ENCODE measurements at regions not wholly inside any gene's neighbourhood (a gene's known extent, or its start where the extent isn't known, plus 50 kb on each side); places are given as distances from the start of the nearest gene placed in this dataset.
"Not testable (repeated sequence)": the region's sequence is repeated elsewhere in the genome, so short reads cannot be mapped to it uniquely, and the experiment has no call there.

DNA sequence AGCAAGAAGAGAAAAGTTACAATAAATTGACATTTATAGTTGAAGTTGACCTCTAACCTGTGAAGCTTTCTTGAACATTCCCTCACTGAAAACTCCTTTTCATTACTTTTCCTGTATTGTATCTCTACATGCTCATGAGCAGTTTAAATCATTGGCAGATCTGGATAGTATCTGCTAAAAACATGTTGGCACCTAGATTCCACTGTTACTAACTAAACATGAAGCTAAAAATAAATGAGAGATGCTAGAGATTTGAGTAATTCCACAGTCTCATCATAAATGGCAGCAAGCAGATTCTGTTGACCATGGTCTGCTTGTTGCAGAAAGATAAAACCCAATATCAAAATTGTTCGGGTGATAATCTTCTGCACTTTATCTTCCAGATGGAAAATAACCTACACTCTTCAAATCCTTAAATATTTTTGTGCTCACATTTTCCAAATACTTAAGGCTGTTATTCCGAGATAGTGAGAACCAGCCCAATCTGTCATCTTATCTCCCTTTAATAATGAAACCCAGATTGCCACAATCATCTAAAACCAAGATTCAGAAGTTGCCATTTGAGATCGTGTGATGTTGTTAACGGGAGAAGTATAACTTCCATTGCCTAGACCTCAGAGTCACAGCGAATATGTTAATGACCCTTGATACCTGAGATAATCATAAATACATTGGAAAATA is 171.0 kb upstream of the DAAM1 start:
- ATAC-seq = no peak

DNA sequence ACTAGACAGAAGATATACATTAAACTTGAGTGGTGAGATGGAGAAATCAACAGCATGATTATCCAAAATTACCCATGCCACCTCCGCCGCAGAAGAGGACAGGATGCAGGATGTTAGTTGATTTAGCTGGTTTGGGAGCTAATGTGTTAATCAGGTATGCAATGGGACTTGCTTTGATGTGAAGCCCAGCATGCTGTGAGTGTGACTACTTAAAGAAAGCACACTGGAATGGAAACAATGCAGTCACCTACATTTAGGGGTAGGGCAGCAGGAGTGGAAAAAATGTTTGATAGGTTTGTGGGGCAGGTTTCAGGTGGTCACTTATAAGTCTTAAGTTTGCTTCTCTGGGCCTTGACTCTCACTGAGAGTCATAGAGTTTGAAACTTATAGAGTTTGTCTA is 170.0 kb upstream of the DAAM1 start:
- ATAC-seq = no peak

DNA sequence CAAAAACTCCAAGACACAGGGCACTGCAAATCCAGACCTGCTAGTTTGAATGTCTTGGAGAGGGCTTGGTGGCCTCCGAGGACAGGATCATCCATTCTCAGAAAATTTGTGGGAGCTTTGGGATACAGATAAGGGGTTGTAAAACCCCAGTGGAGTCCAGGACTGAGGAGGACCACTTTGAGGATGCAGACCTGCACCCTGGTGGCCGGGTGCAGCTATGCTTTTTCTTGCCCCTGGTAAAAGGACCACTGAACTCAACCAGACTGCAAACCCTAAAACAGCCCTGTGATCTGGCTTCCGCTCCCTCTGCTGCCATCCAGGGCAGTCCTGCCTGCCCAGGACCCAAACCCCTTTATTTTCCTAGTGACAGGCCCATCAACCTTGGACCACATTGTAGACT is 169.5 kb upstream of the DAAM1 start:
- no peak for ATAC-seq

DNA sequence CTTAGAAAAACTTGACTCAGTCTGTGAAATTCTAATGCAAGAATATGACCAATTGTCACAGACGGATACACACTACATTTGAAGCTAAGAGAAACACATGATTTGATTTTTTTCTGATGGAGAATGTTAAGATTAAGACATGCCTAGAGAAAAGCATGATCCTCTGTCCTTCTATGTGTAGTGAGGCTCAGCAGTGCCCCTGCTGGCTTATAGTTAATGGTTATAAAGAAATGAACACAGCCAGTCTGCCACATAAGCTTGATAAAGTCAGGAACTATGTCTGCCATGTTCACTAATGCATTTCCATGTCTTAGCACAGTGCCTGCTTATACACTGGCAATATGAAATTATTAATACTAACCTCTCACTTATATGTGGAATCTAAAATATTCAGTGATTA is 168.1 kb upstream of the DAAM1 start:
- ATAC-seq = no peak

DNA sequence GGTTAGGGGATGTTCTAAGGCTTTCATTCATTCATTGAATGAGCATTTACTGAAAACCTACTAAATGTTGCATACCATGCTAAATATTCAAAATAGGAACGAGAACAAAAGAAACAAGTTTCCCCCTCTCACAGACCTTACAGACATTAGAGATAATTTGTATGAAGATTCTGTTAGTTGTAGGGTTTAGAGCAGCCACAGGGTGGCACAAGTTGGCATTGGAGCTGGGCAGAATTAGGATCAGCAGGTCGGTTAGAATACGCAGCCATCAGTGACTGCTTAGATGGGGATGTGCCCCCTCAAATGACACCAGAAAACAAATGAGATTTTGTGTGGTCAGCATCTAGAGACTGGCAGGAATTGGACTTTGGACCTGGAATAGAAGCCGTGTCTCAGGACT is 166.3 kb upstream of the DAAM1 start:
- ATAC-seq = no peak

DNA sequence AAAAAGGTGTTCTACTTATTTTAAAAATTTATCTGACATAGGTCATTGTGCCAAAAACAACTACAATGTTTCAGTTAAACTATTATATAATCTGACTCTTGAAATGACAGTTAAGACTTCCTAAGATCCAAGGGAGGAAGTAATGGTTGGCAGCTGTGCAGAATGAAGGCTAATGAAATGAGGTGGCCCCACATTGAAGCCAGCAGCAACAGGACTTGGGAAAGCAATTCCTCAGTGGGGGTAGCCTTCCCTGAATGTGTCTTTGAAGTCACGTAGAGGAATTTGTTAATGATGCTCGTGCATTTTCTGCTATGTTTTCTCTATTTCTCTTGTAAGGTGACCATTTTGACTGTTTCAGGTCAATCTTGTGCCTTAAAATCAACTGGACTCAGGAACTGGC is 162.4 kb upstream of the DAAM1 start:
- no peak for ATAC-seq

DNA sequence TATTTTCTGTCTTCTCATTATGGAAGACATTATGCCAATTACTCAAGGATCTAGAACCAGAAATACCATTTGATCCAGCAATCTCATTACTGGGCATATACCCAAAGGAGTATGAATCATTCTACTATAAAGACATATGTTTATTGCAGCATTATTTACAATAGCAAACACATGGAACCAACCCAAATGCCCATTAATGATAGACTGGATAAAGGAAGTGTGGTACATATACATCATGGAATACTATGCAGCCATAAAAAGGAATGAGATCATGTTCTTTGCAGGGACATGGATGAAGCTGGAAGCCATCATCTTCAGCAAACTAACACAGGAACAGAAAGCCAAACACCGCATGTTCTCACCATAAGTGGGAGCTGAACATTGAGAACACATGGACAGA is 161.8 kb upstream of the DAAM1 start:
- not testable (repeated sequence) for ATAC-seq

DNA sequence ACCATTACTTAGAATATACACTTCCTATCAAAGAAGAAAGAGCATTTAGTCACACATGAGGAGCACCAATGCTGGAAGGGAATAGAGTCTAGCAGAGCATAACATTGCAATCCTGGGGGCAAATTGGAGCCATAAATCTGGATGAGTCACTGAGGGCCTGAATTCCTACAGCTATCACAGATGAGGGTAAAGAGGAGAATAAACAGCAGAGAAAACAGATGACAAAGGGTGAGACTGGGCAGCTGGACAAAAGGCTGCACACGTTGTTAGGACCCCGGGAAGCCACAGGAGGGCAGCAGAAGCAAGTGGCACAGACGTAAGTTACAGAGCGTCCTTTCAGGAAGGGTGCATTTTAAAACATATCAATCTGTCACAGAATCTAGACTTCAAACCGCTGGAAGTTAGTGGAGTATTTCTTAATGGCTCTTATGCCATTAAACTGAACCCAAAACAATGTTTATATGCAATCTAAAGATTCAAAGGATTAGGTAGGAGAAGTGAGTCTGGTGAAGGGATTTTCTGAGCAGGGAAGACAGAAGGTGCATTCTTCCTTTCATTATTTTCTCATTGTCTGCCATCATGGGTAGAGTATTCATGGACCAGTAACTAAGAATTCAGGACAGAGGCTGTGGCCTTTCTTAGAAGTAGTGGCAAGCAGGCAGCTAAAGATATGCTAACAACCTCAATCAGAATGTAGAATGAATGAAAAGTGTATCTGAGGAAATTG is 159.8 kb upstream of the DAAM1 start:
- no peak for ATAC-seq

DNA sequence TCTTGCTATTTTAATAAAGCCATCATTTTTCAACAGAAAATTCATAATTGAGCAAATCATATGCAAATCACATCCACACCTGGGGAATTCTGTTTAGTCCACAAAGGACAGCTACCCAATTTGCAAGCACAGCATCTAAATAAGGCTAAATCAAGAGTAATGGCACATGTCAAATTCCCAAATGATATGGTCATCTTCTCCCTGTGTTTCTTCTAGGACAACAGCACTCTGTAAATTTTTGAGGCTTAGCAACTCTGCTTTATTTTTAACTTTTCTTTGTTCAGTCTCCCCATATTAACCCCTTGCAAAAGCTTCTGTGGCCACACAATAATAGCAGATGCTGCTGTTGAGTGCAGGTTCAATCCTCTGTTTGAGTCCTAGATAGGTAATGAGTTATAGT is 155.6 kb upstream of the DAAM1 start:
- ATAC-seq = no peak

DNA sequence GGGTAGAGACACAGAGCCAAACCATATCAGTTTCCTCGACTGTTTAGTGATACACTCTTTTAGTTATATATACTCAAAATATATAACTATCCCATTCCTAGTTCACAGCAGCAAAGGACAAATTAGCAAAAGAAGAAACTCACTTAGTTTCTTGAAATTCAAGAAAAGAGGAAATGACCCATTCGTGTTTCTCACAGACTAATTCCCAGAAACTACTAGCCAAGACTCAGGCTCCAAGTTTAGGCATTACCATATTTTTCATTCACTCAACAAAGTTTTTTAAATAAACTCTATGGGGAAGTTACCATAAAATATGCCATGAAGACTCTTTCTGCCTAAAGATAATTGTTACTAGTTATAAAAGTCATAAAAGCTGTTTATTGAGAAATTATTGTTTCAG is 152.3 kb upstream of the DAAM1 start:
- ATAC-seq = no peak

DNA sequence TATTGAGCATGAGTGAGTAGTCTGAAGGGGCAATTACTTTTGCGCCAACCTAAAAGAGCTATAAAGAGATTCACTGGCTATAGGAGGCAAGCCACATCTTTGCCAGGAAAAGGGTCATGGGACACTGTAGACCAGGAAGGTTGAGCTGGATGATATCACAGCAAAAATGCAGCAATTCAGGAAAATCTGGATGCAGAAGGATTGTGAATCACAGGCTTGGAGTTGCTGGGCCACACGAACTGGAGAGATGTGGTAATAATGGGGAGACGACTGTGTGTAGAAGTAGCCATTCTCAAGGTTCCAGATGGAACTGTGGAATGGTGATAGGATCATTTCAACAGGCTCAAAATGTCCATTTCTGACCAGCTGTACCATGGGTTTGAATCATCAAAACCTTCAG is 151.4 kb upstream of the DAAM1 start:
- ATAC-seq = no peak

DNA sequence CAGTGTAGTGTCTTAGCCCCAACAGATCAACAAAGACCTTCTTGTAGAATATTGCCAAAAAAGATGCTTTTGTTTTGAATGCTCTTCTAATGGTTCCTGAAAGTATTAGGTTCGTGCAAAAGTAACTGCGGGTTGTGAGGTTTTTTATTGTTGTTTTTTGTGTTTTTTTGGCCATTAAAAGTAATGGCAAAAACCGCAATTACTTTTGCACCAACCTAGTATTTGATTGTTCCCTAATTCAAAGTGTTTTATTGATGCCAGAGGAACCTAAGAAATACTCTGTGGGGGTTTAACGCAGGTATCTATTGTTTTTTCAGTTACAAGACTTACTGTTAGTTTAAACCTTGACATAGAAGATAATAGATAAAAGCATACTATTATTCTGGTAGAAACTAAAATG is 150.8 kb upstream of the DAAM1 start:
- no peak for ATAC-seq

DNA sequence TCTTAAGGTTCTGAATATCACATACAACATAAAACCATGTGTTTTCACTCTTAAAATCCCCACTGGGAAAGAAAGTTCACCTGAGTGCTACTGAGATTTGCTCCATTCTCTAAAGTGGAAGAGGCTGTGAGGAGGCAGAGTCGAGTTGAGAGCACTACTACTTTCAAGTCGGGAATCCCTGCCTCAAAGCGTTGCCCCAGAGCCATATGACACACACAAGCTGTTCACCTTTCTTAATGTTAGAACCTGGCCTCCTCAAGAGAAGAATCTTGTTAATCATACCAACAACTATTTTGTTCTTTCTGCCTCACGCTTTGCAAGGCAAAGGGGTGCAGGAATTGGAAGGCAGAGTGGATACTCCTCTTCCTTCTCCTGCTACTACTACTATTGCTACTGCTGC is 149.7 kb upstream of the DAAM1 start:
- no peak for ATAC-seq

DNA sequence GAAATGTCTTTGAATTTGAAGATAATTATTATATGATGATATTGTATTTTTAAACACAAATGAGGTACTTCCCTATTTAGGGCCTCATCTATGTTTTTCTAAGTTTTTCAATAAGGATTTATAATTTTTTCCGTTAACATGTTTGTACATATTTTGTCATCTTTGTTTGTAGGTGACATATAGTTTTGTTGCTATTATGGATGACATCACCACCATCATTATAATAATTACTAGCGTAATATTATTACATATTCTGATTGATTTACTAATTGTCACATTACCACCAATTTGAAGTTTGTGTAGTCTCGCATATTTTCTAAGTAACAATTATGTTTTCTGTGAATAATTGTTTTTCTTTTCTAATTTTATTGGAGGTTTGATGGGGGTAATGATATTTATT is 147.2 kb upstream of the DAAM1 start:
- no peak for ATAC-seq

DNA sequence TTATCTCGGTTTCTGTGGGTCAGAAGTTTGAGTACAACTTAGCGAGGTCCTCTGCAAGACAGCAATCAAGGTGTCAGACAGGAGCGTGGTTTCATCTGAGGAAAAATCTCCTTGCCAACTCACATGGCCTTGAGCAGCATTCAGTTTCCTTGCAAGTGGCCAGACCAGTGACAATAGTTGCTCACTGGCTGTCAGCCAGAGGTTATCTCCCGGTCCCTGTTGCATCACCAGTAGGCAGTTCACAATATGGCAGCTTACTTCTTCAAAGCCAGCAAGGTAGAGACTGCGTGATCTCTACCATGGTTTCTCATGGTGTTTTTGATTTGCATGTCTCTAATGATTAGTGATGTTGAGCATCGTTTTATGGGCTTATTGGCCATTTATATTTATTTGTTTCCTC is 143.8 kb upstream of the DAAM1 start:
- no peak for ATAC-seq

DNA sequence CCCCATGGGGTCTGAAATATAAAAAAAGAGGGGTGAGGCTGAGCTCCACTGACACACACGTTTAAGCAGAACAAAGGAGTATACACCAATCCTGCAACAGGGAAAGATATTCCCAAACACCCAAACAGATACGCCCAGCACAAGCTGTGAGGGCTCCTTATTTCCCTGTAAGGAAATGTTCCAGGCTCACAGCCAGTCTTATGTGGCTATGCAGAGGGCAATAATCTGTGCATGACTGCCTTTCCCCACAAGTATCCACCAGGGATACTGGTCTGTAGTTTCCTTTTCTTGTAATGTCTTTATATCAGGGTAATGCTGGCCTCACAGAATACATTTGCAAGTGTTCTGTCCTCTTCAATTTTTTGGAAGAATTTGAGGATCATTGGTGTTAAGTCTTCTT is 141.7 kb upstream of the DAAM1 start:
- ATAC-seq = no peak

DNA sequence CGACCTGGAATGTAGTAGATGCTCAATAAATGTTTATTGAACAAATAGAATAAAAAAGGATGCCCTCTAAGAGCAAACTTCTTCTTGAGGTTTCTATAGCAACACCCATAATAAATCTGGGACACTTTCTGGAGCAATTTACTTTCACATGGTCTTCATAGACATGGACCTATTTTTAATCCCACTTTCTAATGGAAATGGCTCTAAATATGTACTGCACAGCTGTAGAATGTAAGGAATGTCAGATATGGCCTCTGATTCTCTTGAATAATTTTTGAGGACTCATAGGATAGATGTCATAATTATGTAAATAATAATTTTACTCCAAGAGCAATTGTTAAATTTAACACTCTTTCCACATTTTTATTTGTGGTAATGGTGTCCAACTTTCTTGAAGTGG is 133.5 kb upstream of the DAAM1 start:
- no peak for ATAC-seq

DNA sequence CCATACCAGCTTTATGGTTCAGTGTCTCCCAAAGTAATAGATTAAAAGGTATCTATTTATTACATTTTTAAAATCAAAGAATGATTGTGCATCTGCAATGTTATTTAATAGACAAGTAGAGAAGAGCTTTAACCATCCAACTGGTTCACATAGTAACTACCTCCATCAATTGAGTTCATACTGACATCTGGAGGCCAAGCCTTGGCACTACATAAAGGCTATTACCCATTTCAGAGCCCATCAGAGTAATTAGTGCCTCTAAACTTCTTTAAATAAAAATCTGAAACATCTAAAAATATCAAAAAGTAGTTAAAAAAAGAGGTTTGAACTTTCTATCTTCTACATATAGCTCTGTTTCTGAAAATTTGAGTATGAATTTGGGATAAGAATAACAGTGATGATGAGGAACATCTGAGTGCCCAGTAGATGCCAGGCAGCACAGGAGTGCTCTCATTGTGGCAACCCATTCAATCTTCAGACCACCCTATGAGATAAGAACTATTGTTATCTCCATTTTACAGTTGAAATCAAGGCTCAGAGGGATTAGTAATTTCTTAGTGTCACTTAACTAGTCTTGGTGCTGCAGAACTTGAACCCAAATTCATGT is 132.9 kb upstream of the DAAM1 start:
- ATAC-seq = no peak

DNA sequence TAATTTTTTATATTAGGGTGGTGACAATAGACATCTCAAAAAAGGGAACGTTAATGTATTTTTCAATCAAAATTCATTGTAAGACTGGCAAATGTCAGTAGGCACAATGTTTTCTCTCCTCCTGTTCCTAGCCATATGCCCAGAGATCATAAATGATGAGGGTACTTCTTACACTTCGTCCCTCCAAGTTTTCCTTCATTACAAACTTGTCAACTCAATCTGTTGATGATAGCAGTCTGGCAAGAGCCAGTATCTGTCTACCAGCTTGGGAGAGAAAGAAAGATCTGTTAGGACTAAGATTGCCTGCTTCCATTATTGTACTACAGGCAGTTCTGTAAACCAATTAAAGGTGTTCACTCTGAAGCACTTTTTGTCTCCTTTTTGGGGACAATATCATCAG is 130.9 kb upstream of the DAAM1 start:
- ATAC-seq = no peak

DNA sequence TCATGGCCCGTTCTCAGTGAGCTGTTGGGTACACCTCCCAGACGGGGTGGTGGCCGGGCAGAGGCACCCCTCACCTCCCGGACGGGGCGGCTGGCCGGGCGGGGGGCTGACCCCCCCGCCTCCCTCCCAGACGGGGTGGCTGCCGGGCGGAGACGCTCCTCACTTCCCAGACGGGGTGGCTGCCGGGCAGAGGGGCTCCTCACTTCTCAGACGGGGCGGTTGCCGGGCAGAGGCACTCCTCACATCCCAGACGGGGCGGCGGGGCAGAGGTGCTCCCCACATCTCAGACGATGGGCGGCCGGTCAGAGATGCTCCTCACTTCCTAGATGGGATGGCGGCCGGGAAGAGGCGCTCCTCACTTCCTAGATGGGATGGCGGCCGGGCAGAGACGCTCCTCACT is 129.7 kb upstream of the DAAM1 start:
- not testable (repeated sequence) for ATAC-seq

DNA sequence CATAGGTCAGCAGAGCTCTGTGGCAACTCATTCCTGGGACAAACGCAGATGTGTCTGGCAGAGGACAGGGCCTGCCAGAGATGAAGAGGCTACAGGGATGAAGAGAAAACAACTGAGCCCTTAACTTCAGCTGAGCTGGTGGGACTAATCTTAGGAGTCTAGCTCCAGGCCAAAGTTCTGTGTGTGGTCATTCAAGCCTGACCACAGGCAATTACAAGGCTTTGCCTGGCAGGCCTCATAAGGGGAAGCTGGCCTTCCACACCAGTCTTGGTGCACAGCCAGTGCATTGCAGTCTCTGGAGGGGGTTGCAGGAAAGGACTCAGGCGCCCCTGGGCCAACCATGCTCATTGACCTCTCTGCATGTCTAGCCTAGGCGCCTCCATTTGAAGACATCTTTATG is 127.6 kb upstream of the DAAM1 start:
- no peak for ATAC-seq

DNA sequence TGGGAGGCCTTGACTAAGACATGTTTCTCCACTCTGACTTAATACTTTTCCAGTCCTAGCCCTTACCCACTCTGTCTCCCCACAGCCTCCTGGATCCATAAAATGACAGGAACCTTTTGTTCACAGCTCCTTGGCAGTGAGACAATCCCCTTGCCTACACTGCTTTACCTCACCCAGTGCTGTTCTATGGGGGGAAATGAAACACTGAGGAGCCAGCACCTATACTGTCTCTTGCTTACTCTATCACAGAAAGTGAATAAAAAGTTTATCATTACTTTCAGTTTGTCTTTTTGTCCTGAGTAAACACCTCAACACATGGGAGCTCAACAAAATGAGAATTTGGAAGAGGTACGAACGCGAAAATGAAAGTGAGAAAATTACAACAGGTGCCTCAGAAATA is 127.2 kb upstream of the DAAM1 start:
- ATAC-seq = no peak

DNA sequence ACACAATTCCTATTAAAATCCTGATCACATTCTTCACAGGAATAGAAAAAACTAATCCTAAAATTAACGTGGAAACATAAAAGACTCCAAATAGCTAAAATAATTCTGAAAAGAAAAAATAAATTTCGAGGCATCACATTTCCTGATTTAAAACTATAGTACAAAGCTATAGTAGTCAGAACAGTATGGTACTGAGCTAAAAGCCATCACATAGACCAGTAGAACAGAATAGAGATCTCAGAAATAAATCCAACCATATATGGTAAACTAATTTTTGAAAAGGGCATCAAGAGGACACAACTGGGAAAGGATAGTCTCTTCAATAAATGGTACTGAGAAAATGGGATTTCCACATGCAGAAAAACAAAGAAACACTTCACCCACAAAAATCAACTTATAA is 125.2 kb upstream of the DAAM1 start:
- no peak for ATAC-seq

DNA sequence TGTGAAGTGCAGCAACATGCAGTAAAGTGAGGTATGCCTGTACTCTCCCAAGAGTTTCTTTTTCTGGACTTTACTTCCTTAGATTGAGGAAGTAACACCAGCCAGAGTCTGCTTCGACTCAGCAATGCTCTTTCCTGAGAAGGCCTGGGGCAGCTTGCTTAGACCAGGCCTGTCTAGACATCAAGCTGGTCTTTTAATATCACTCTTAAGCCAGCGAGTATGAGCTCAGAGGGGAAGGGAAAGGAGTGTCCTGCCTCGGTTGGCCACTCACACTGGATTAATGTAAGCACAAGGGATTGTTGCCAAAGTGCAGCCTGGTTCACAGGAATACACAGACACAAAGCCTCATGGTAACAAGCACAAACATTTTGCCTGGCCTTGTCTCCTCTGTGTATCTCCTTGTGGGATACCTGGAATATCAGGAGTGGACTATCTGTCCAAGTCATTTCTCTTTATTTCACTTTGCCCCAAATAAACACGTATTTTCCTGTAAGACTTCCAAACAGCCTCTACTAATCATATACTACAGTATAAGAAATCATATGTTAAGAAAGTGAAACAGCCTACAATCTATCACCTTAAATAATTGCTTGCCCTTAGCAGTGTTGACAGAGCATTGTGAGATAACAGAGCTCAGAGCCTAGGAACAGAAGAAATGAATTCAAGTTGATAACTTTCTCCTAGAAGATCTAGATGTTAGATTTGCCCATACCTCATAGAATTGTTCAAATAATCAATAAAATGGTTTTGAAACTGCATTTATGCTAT is 121.2 kb upstream of the DAAM1 start:
- no peak for ATAC-seq
